Panc1 (cell line): ENCODE measurements at regions not wholly inside any gene's neighbourhood (a gene's known extent, or its start where the extent isn't known, plus 50 kb on each side); places are given as distances from the start of the nearest gene placed in this dataset.

Source experiments
- ATAC-seq: fragments of 200-7000 bp; cut with Tn5 transposase; 2 replicates; pipeline ENCODE4 v1.9.1; 2020; ENCODE audit warnings: mild to moderate bottlenecking, moderate library complexity
- BruUV-seq: library from RNA; stranded (reverse); fragments of 400-500 nt; replicated peaks from 2 replicates; lab custom pipeline; 2021; lab: Mats Ljungman, UMichigan
- CTCF ChIA-PET: fragments of 300-600 bp; sonication (Branson Sonifier 250); formaldehyde crosslinking; loops from one replicate; lab custom pipeline; 2022; ENCODE audit warnings: antibody characterized with exemption; lab: Charles Lee
- POLR2A ChIA-PET: fragments of 300-600 bp; sonication (Branson Sonifier 250); formaldehyde crosslinking; loops from one replicate; lab custom pipeline; 2022; ENCODE audit warnings: antibody characterized with exemption; lab: Charles Lee
- DNase-seq: peaks from one replicate; pipeline ENCODE4 v3.0.0-alpha.2; 2010; ENCODE audit warnings: low read depth, low spot score
- H3K27ac ChIP-seq: 2 replicates; pipeline ENCODE4 v1.5.1; 2011; ENCODE audit warnings: mild to moderate bottlenecking, low read length, inconsistent platforms
- H3K27me3 ChIP-seq: fragments of 200-500 bp; sonication (Bioruptor generic); 2 replicates; pipeline ENCODE4 v1.6.0; 2014; ENCODE audit warnings: low read length, inconsistent platforms; ENCODE audit not compliant: control insufficient read depth, insufficient read depth
- H3K36me3 ChIP-seq: fragments of 200-500 bp; sonication (Bioruptor generic); 2 replicates; pipeline ENCODE4 v1.5.1; 2014; ENCODE audit warnings: inconsistent platforms, mild to moderate bottlenecking, low read length, moderate library complexity; ENCODE audit not compliant: control insufficient read depth, insufficient read depth
- H3K4me1 ChIP-seq: 2 replicates; pipeline ENCODE4 v1.5.1; 2011; ENCODE audit warnings: inconsistent platforms, mild to moderate bottlenecking, low read length, moderate library complexity; ENCODE audit not compliant: control insufficient read depth, insufficient read depth
- H3K4me3 ChIP-seq, 2 experiments: 2 replicates each; pipeline ENCODE4 v1.5.1; 2011 to 2012; ENCODE audit warnings: low read depth in 2 of 2, low read length in 2 of 2, mild to moderate bottlenecking in 2 of 2, inconsistent platforms in 1 of 2, moderate library complexity in 1 of 2
- H3K9me3 ChIP-seq: fragments of 200-500 bp; sonication (Bioruptor generic); 2 replicates; pipeline ENCODE4 v1.5.1; 2014; ENCODE audit warnings: low read depth, mild to moderate bottlenecking, inconsistent platforms, low read length, moderate library complexity; ENCODE audit not compliant: control insufficient read depth, insufficient read depth
- CTCF ChIP-seq: fragments of 450-650 bp; IDR thresholded peaks from 2 replicates; pipeline ENCODE4 v1.5.1; 2017; ENCODE audit warnings: mild to moderate bottlenecking
- POLR2AphosphoS5 ChIP-seq: IDR thresholded peaks from 2 replicates; pipeline ENCODE4 v1.6.1; 2012; ENCODE audit warnings: mild to moderate bottlenecking, low read depth, low read length, moderate library complexity
- REST ChIP-seq, 2 experiments: IDR thresholded peaks; 2 replicates each; pipeline ENCODE4 v1.6.1; 2011 to 2012; ENCODE audit warnings: low read depth in 2 of 2, control low read depth in 1 of 2, low read length in 1 of 2, mild to moderate bottlenecking in 1 of 2, moderate library complexity in 1 of 2; ENCODE audit not compliant: insufficient read depth in 1 of 2
- SIN3A ChIP-seq: IDR thresholded peaks from 2 replicates; pipeline ENCODE4 v1.6.1; 2012; ENCODE audit warnings: low read depth, mild to moderate bottlenecking, low read length, moderate library complexity, borderline replicate concordance; ENCODE audit not compliant: insufficient read depth
- TCF7L2 ChIP-seq: IDR thresholded peaks from 2 replicates; pipeline ENCODE4 v1.6.1; 2011; ENCODE audit warnings: mild to moderate bottlenecking, low read depth, low read length, inconsistent platforms
- in situ Hi-C: cut with HindIII; loops from 2 replicates; pipeline ENCODE4 v1.10.0; 2016; ENCODE audit warnings: low sequenced_read_pairs, low pct_unique_long_range_greater_than_20kb
- intact Hi-C: fragments of 100-400 bp; cut with micrococcal nuclease; formaldehyde crosslinking; loops from one replicate; pipeline ENCODE4 v1.10.0; 2022; ENCODE audit not compliant: unreplicated experiment

GRCh38 chr5:122702524-122702875 lies 72.4 kb upstream of the SNX2 start:
- no peak overlapping the region for H3K27ac ChIP-seq
- intact Hi-C loops (no loop called here), in situ Hi-C loops (no loop called here)
- no peak for DNase-seq
- no peak for ATAC-seq
- no peaks in the 10 kb centered on the region; the same call in 1 of the 2 replicates for H3K27me3 ChIP-seq
- no peaks in the 10 kb centered on the region for H3K36me3 ChIP-seq
- BruUV-seq = no TSS peak
- TF ChIP-seq SIN3A (no peak), POLR2AphosphoS5 (no peak), REST (IDR thresholded peaks at IDR 0.05; ENCODE audit: insufficient read depth in 1 of 2, low read depth in 2 of 2, low read length in 1 of 2) (no peak), TCF7L2 (no peak), CTCF (no peak)
- ChIA-PET CTCF (no interaction called here), POLR2A (no interaction called here)
- H3K4me1 ChIP-seq = no peaks in the 10 kb centered on the region
- no peaks in the 10 kb centered on the region for H3K9me3 ChIP-seq
- H3K4me3 ChIP-seq = no peak overlapping the region

GRCh38 chr5:122703203-122703602 lies 71.7 kb upstream of the SNX2 start:
- intact Hi-C loops (no loop called here), in situ Hi-C loops (no loop called here)
- CTCF ChIA-PET = no interaction called here
- TF ChIP-seq CTCF (no peak), TCF7L2 (no peak), POLR2AphosphoS5 (no peak), REST (IDR thresholded peaks at IDR 0.05; ENCODE audit: insufficient read depth in 1 of 2, low read depth in 2 of 2, low read length in 1 of 2) (no peak), SIN3A (no peak)
- no peak for ATAC-seq
- H3K27ac ChIP-seq = no peak overlapping the region; the same call in 1 of the 2 replicates
- no peaks in the 10 kb centered on the region for H3K4me1 ChIP-seq
- no peaks in the 10 kb centered on the region for H3K36me3 ChIP-seq
- H3K27me3 ChIP-seq = no peaks in the 10 kb centered on the region; the same call in 1 of the 2 replicates
- H3K9me3 ChIP-seq = no peaks in the 10 kb centered on the region
- POLR2A ChIA-PET = no interaction called here
- H3K4me3 ChIP-seq = no peak overlapping the region
- no TSS peak for BruUV-seq
- DNase-seq = no peak
